Thoracic aorta (tissue), 2 donors: ENCODE measurements at regions not wholly inside any gene's neighbourhood (a gene's known extent, or its start where the extent isn't known, plus 50 kb on each side); places are given as distances from the start of the nearest gene placed in this dataset.

Experiments used
- ATAC-seq: fragments of 150-250 bp; one replicate; pipeline ENCODE4 v1.8.0; 2017; ENCODE audit warnings: low read depth; ENCODE audit not compliant: insufficient number of reproducible peaks, low FRiP score
- DNase-seq: peaks from one replicate; pipeline ENCODE4 v3.0.0-alpha.2; 2020; ENCODE audit warnings: low spot score
- H3K27ac ChIP-seq, 2 donors: fragments of 200-600 bp; sonication (generic); 1 replicate in 1 of 2; 2 replicates in 1 of 2; pipeline ENCODE4 v1.5.1; 2016; ENCODE audit warnings: mild to moderate bottlenecking in 2 of 2, moderate library complexity in 2 of 2
- H3K27me3 ChIP-seq: fragments of 200-600 bp; sonication (generic); replicated peaks from 2 replicates; pipeline ENCODE4 v1.6.0; 2016; ENCODE audit warnings: mild to moderate bottlenecking; ENCODE audit not compliant: insufficient read depth
- H3K36me3 ChIP-seq: fragments of 200-600 bp; sonication (generic); one replicate; pipeline ENCODE4 v1.5.1; 2016
- H3K4me1 ChIP-seq, 2 donors: fragments of 200-600 bp; sonication (generic); 1 replicate in 1 of 2; 2 replicates in 1 of 2; pipeline versions ENCODE4 v1.5.1 to v1.6.0; 2016; ENCODE audit warnings: low read depth in 2 of 2, mild to moderate bottlenecking in 1 of 2; ENCODE audit not compliant: control insufficient read depth in 1 of 2
- H3K4me3 ChIP-seq: fragments of 200-600 bp; sonication (generic); 2 replicates; pipeline ENCODE4 v1.5.1; 2016; ENCODE audit warnings: mild to moderate bottlenecking
- H3K9me3 ChIP-seq: fragments of 200-600 bp; sonication (generic); 2 replicates; pipeline ENCODE4 v1.5.1; 2016
- CTCF ChIP-seq: fragments of 200-600 bp; sonication (generic); IDR thresholded peaks from one replicate; pipeline ENCODE4 v1.5.1; 2019; ENCODE audit warnings: antibody characterized with exemption

GRCh38 chr16:16985707-16986106, 485.1 kb downstream of the XYLT1 start:
- no peaks in the 10 kb centered on the region for H3K27me3 ChIP-seq
- no peaks in the 10 kb centered on the region for H3K9me3 ChIP-seq
- H3K36me3 ChIP-seq = no peaks in the 10 kb centered on the region
- H3K27ac ChIP-seq = no peak overlapping the region
- no peaks in the 10 kb centered on the region for H3K4me1 ChIP-seq
- DNase-seq (no peak), ATAC-seq (no peak)
- TF ChIP-seq CTCF = no peak
- no peak overlapping the region for H3K4me3 ChIP-seq

- no peaks in the 10 kb centered on the region for H3K4me1 ChIP-seq
- no peak for DNase-seq
- no peaks in the 10 kb centered on the region for H3K27me3 ChIP-seq
- H3K27ac ChIP-seq = no peak overlapping the region
- TF ChIP-seq CTCF = no peak
- H3K9me3 ChIP-seq = no peaks in the 10 kb centered on the region
- no peaks in the 10 kb centered on the region for H3K36me3 ChIP-seq
- ATAC-seq = no peak
- H3K4me3 ChIP-seq = no peak overlapping the region
These were observed 481.8 kb downstream of the XYLT1 start for GRCh38 chr16:16988963-16989362.

- Histone ChIP-seq H3K27me3 (no peaks in the 10 kb centered on the region), H3K9me3 (no peaks in the 10 kb centered on the region), H3K4me1 (no peaks in the 10 kb centered on the region), H3K27ac (no peak overlapping the region), H3K4me3 (no peak overlapping the region), H3K36me3 (no peaks in the 10 kb centered on the region)
- no peak for TF ChIP-seq CTCF
- no peak for ATAC-seq
- DNase-seq = no peak
These were observed 481.4 kb downstream of the XYLT1 start for GRCh38 chr16:16989368-16989767.

GRCh38 chr16:16991711-16992110, 479.0 kb downstream of the XYLT1 start:
- Histone ChIP-seq H3K27ac (no peak overlapping the region), H3K4me3 (no peak overlapping the region), H3K27me3 (no peaks in the 10 kb centered on the region), H3K36me3 (no peaks in the 10 kb centered on the region), H3K9me3 (no peaks in the 10 kb centered on the region), H3K4me1 (no peaks in the 10 kb centered on the region)
- no peak for TF ChIP-seq CTCF
- DNase-seq (no peak), ATAC-seq (no peak)

GRCh38 chr16:16992975-16993765, 477.6 kb downstream of the XYLT1 start:
- no peaks in the 10 kb centered on the region for H3K9me3 ChIP-seq
- no peak for DNase-seq
- H3K4me1 ChIP-seq = no peaks in the 10 kb centered on the region
- TF ChIP-seq CTCF = no peak
- ATAC-seq = no peak
- H3K4me3 ChIP-seq = no peak overlapping the region
- no peak overlapping the region for H3K27ac ChIP-seq
- H3K36me3 ChIP-seq = no peaks in the 10 kb centered on the region
- no peaks in the 10 kb centered on the region for H3K27me3 ChIP-seq
